Spleen (tissue), 7 donors: ENCODE measurements at regions not wholly inside any gene's neighbourhood (a gene's known extent, or its start where the extent isn't known, plus 50 kb on each side); places are given as distances from the start of the nearest gene placed in this dataset.

Experiments
- POLR2A ChIP-seq, 3 donors: fragments of 450-650 bp; IDR thresholded peaks; one replicate each; pipeline ENCODE4 v1.5.1; 2017; ENCODE audit warnings: antibody characterized with exemption in 3 of 3, mild to moderate bottlenecking in 1 of 3
- POLR2AphosphoS5 ChIP-seq, 3 donors: sonication (generic); formaldehyde crosslinking; IDR thresholded peaks; one replicate each; pipeline ENCODE4 v1.5.1; 2017; ENCODE audit warnings: antibody characterized with exemption in 3 of 3
- TF ChIP-seq, protein P1 (sequence below), 11 experiments: fragments of 200-600 bp in 7 of 11; fragments of 450-650 bp in 4 of 11; sonication (generic) in 4 of 11; IDR thresholded peaks in 8 of 11; conservative IDR thresholded peaks in 3 of 11; 1 replicate in 7 of 11; 2 replicates in 4 of 11; pipeline versions ENCODE4 v1.4.0 to v1.8.0; 2016 to 2021; ENCODE audit warnings: antibody characterized with exemption in 11 of 11, inconsistent platforms in 4 of 11, mild to moderate bottlenecking in 1 of 11
- donor health status: DM: no; HTN: no; CAD: no; lungs with moderate emphysema.
- donor health status: DM: no; HTN: no; CAD: no.
- donor health status: DM: no; HTN: no; CAD: no.

DNA sequence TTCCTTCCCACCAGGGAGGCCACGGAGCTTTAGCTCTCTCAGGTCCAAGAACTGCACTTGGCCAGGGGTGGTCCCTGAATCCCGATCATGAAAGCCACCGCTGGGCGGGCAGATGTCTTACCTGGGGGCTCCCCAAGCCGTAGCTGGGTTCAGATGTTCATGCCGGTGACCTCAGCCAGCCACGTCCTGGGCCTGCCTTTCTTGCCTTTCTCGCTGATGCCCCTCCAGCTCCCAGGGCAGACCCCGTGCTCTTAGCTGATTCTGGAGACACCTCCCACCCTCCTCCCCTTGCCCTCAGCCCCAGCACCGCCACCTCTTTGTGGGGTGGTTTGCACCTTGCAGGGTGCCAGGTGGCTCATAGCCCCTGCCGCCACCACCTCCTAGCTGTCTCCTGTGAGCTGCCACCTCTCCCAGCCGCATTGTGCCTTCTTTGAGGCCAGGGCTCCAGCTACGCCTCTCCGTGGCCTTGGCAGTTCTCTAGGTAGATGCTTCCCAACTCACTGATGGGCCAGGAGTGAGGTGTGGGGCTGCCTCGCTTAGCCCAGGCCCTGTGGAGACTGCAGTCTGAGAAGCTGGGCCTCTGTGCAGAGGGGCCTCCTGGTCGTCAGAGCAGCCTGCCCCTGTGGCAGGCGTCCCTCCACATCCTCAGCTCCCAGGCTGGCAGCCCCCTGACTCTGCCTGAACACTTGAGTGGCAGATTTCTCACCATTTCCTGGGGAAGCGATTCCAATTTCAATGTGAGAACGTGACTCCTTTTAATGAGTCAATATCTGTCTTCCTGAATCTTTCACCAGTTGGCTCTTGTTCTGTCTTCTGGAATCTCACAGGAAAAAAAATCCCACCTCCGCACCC lies 97.6 kb upstream of the B3GAT1 start:
- TF ChIP-seq, protein P1, sequence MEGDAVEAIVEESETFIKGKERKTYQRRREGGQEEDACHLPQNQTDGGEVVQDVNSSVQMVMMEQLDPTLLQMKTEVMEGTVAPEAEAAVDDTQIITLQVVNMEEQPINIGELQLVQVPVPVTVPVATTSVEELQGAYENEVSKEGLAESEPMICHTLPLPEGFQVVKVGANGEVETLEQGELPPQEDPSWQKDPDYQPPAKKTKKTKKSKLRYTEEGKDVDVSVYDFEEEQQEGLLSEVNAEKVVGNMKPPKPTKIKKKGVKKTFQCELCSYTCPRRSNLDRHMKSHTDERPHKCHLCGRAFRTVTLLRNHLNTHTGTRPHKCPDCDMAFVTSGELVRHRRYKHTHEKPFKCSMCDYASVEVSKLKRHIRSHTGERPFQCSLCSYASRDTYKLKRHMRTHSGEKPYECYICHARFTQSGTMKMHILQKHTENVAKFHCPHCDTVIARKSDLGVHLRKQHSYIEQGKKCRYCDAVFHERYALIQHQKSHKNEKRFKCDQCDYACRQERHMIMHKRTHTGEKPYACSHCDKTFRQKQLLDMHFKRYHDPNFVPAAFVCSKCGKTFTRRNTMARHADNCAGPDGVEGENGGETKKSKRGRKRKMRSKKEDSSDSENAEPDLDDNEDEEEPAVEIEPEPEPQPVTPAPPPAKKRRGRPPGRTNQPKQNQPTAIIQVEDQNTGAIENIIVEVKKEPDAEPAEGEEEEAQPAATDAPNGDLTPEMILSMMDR (IDR thresholded peaks at IDR 0.05 in 8 of 11, conservative IDR thresholded peaks at IDR 0.05 in 3 of 11) = no peak
- TF ChIP-seq POLR2A (IDR thresholded peaks at IDR 0.05) = no peak
- TF ChIP-seq POLR2AphosphoS5 (IDR thresholded peaks at IDR 0.05) = no peak
